K562 (cell line): ENCODE measurements at regions not wholly inside any gene's neighbourhood (a gene's known extent, or its start where the extent isn't known, plus 50 kb on each side); places are given as distances from the start of the nearest gene placed in this dataset.

Experiments
- ATF7 ChIP-seq: fragments of 450-650 bp; IDR thresholded peaks from 2 replicates; pipeline ENCODE4 v1.7.1; 2014; ENCODE audit warnings: mild to moderate bottlenecking, moderate library complexity
- CEBPG ChIP-seq, 3 experiments: fragments of 200-800 bp in 1 of 3; sonication (Bioruptor generic) in 1 of 3; sonication (generic) in 1 of 3; formaldehyde crosslinking in 1 of 3; IDR thresholded peaks in 2 of 3; conservative IDR thresholded peaks in 1 of 3; 2 replicates each; pipeline versions ENCODE4 v1.6.1 to v1.8.0; 2016 to 2022; ENCODE audit warnings: missing compliant biosample characterization in 2 of 3, missing genetic modification characterization in 2 of 3, mild to moderate bottlenecking in 1 of 3, missing genetic modification reagents in 1 of 3
- CTCFL ChIP-seq: IDR thresholded peaks from 2 replicates; pipeline ENCODE4 v1.6.1; 2011; ENCODE audit warnings: borderline replicate concordance, low read depth, mild to moderate bottlenecking, moderate library complexity, low read length; ENCODE audit not compliant: insufficient read depth, poor library complexity, severe bottlenecking
- EP400 ChIP-seq: fragments of 450-650 bp; IDR thresholded peaks from 2 replicates; pipeline ENCODE4 v1.6.1; 2017; ENCODE audit warnings: antibody characterized with exemption, mild to moderate bottlenecking, moderate library complexity
- FOSL1 ChIP-seq: fragments of 200-800 bp; sonication (Bioruptor generic); conservative IDR thresholded peaks from 2 replicates; pipeline ENCODE4 v1.6.1; 2016; ENCODE audit warnings: missing genetic modification characterization, missing compliant biosample characterization
- JUND ChIP-seq, 2 experiments: IDR thresholded peaks; 2 replicates in 1 of 2; 3 replicates in 1 of 2; pipeline ENCODE4 v1.6.1; 2011; ENCODE audit warnings: borderline replicate concordance in 2 of 2, low read depth in 2 of 2, low read length in 2 of 2, improper control_type of control experiment in 1 of 2, missing biosample characterization in 1 of 2, missing genetic modification characterization in 1 of 2, missing genetic modification reagents in 1 of 2
- KLF16 ChIP-seq: IDR thresholded peaks from 2 replicates; pipeline ENCODE4 v1.6.1; 2016; ENCODE audit warnings: antibody characterized with exemption
- REST ChIP-seq, 2 experiments: fragments of 450-650 bp; formaldehyde crosslinking in 1 of 2; IDR thresholded peaks; 2 replicates each; pipeline versions ENCODE4 v1.4.0 to v1.6.1; 2014 to 2020; ENCODE audit warnings: mild to moderate bottlenecking in 2 of 2, borderline replicate concordance in 1 of 2, low read depth in 1 of 2
- TEAD2 ChIP-seq: fragments of 450-650 bp; IDR thresholded peaks from 2 replicates; pipeline ENCODE4 v1.6.1; 2016; ENCODE audit warnings: missing genetic modification characterization, control low read depth, missing compliant biosample characterization
- ZBTB8A ChIP-seq: fragments of 450-650 bp; IDR thresholded peaks from 2 replicates; pipeline ENCODE4 v1.6.1; 2018; ENCODE audit warnings: mild to moderate bottlenecking, moderate library complexity; ENCODE audit not compliant: partially characterized antibody
- ZFPM2 ChIP-seq: fragments of 250-450 bp; sonication (Bioruptor Pico); IDR thresholded peaks from 2 replicates; pipeline ENCODE4 v1.5.1; 2022; ENCODE audit warnings: mild to moderate bottlenecking
- ZNF274 ChIP-seq: IDR thresholded peaks from 2 replicates; pipeline ENCODE4 v1.6.1; 2011; ENCODE audit warnings: low read depth, mild to moderate bottlenecking, low read length, moderate library complexity, borderline replicate concordance
- TF ChIP-seq, protein P1 (sequence below): fragments of 450-650 bp; formaldehyde crosslinking; IDR thresholded peaks from 2 replicates; pipeline ENCODE4 v1.4.0; 2020; ENCODE audit warnings: mild to moderate bottlenecking, mixed read lengths

DNA sequence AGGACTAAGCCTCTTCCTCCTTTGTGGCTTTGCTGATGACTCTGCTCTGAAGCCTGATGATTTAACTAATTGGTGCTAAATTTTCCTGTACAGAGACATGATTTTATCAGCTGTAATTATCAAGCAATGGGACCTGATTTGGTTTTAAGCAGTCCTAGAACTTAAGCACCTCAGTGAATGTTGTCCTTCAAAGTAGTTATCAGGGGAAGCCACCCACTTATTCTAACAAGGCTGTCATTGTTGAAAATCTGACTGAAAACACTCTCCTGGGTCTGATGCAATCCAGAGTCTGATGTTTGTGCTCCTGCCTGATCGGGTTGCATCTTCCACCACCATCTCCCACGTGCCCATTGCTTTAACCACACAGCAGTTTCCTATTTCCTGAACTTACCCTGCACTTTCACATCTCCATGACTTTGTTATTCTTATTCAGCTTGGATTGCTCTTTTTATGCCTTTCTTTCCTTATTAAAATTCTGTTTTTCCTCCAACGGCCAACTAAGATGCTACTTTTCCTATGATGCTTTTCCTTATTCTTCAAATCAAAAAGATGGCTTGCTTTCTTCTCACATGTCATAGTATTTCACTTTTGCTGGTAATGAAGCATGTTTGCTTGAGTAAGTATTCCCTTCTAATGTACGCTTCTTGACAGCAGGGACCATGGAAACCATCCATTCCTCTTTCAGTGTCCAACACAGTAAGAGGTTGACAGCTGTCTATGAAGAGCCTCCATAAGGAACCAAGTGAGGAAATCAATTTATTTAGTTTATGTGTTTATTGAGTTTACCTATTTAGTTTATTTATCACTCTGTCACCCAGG, 55.0 kb downstream of the S1PR1 start (continued):
- TF ChIP-seq REST (IDR thresholded peaks at IDR 0.05; ENCODE audit: borderline replicate concordance) (peak; percentile 18; the same call in 1 of the 2 replicates), REST (CRISPR knock-in tag; IDR thresholded peaks at IDR 0.05; ENCODE audit: low read depth) (no peak), ZNF274 (no peak), ATF7 (peak; percentile 61; the same call in 1 of the 2 replicates), ZBTB8A (no peak), CTCFL (no peak), JUND (IDR thresholded peaks at IDR 0.05; ENCODE audit: borderline replicate concordance, low read depth, low read length) (peak; percentile 63), JUND (tag; IDR thresholded peaks at IDR 0.05; ENCODE audit: borderline replicate concordance, low read depth, low read length) (no peak), EP400 (peak; percentile 54), KLF16 (peak; percentile 60; the same call in 1 of the 2 replicates), ZFPM2 (CRISPR knock-in tag) (no peak), CEBPG (CRISPR knock-in tag; IDR thresholded peaks at IDR 0.05) (peak; percentile 91), CEBPG (tag; conservative IDR thresholded peaks at IDR 0.05 in 1 of 2, IDR thresholded peaks at IDR 0.05 in 1 of 2) (peak; percentile 95 to 98), FOSL1 (tag) (0 out of 2 replicates have a peak, but pooled peaks have one; percentile 28), TEAD2 (no peak)
- TF ChIP-seq, protein P1, sequence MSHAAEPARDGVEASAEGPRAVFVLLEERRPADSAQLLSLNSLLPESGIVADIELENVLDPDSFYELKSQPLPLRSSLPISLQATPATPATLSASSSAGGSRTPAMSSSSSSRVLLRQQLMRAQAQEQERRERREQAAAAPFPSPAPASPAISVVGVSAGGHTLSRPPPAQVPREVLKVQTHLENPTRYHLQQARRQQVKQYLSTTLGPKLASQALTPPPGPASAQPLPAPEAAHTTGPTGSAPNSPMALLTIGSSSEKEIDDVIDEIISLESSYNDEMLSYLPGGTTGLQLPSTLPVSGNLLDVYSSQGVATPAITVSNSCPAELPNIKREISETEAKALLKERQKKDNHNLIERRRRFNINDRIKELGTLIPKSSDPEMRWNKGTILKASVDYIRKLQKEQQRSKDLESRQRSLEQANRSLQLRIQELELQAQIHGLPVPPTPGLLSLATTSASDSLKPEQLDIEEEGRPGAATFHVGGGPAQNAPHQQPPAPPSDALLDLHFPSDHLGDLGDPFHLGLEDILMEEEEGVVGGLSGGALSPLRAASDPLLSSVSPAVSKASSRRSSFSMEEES (CRISPR knock-in tag): no peak
